Peyer's patch (tissue), 4 donors: ENCODE measurements at regions not wholly inside any gene's neighbourhood (a gene's known extent, or its start where the extent isn't known, plus 50 kb on each side); places are given as distances from the start of the nearest gene placed in this dataset.

Experiments used
- POLR2A ChIP-seq, 2 donors: fragments of 450-650 bp; IDR thresholded peaks; one replicate each; pipeline ENCODE4 v1.5.1; 2017; ENCODE audit warnings: antibody characterized with exemption in 2 of 2, mild to moderate bottlenecking in 2 of 2, moderate library complexity in 2 of 2
- TF ChIP-seq, protein P1 (sequence below), 6 experiments: fragments of 450-650 bp in 4 of 6; fragments of 200-600 bp in 2 of 6; sonication (generic) in 1 of 6; IDR thresholded peaks; one replicate each; pipeline ENCODE4 v1.5.1; 2017 to 2019; ENCODE audit warnings: antibody characterized with exemption in 6 of 6, mild to moderate bottlenecking in 3 of 6, moderate library complexity in 1 of 6

DNA sequence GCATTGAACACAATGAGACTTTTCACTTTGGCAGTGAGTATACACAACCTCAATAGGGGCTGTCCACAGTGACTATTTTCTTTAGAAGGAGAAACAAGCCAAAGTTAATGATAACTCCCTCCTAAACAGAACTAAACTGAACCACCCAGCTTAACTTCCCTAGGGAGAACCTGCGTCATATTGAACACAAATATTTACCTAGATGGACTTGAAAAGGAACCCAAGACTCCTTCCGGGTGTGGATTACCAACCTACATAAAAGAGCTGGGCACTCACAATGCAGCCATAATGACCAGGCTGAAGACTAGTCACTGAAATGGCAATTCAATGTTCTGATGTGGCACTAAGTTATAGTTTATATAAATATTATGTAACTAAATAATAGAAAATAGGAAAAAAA, 160.6 kb downstream of the IBTK start:
- TF ChIP-seq, protein P1, sequence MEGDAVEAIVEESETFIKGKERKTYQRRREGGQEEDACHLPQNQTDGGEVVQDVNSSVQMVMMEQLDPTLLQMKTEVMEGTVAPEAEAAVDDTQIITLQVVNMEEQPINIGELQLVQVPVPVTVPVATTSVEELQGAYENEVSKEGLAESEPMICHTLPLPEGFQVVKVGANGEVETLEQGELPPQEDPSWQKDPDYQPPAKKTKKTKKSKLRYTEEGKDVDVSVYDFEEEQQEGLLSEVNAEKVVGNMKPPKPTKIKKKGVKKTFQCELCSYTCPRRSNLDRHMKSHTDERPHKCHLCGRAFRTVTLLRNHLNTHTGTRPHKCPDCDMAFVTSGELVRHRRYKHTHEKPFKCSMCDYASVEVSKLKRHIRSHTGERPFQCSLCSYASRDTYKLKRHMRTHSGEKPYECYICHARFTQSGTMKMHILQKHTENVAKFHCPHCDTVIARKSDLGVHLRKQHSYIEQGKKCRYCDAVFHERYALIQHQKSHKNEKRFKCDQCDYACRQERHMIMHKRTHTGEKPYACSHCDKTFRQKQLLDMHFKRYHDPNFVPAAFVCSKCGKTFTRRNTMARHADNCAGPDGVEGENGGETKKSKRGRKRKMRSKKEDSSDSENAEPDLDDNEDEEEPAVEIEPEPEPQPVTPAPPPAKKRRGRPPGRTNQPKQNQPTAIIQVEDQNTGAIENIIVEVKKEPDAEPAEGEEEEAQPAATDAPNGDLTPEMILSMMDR (IDR thresholded peaks at IDR 0.05) = no peak
- TF ChIP-seq POLR2A (IDR thresholded peaks at IDR 0.05) = no peak
